ENCODE measurements at regions not wholly inside any gene's neighbourhood (a gene's known extent, or its start where the extent isn't known, plus 50 kb on each side); places are given as distances from the start of the nearest gene placed in this dataset.
"Not testable (repeated sequence)": the region's sequence is repeated elsewhere in the genome, so short reads cannot be mapped to it uniquely, and the experiment has no call there.

DNA sequence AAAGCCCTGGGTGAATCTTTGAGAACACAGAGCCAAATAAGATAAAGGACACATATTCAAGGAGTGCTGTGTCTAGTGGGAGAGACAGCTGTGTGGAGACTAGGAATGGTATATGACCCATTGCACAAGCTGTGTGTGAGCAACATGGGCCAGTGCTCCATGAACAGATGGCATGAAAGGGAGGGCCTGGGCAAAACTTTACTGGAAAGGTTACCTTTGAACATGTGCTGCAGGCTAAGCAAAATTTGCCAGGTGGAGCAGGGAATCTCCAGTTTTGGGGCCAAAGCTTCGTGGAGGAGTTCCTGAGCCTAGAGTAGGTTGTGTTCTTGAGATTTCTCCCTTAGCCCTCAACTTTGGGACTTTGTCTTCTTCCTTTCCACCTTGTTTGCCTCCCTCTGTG is 446.1 kb upstream of the PROX1 start:
- no peak for DNase-seq

DNA sequence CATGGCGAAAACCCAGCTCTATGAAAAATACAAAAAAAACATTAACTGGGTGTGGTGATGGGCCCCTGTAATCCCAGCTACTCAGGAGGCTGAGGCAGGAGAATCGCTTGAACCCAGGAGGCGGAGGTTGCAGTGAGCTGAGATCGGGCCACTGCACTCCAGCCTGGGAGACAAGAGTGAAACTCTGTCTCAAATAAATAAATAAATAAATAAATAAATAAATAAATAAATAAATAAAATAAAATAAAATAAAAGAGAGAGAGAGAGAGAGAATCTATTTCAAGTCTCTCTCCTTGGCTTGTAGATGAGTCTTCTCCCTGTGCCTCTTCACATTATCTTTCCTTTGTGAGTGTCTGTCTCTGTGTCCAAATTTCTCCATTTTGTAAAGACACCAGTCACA is 442.6 kb upstream of the PROX1 start:
- not testable (repeated sequence) for DNase-seq

DNA sequence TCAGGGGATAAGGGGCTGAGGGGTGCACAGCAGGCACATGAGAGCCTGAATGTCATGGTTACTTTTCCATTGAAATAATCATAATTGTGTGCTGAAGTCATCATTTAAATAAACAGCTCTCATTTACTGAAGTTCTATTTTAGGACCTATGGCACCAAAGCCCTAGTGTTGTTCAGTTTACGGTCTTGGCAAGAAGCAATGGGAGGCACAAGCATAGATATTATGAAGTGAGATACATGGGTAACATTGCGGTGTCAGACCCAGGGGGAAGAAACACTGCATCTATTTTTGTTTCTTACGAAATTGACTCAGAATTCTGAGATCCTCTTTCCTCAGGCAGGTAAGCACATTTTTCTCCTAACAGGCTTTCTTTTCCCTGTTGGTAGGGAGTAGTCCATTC is 437.8 kb upstream of the PROX1 start:
- DNase-seq: no peak

DNA sequence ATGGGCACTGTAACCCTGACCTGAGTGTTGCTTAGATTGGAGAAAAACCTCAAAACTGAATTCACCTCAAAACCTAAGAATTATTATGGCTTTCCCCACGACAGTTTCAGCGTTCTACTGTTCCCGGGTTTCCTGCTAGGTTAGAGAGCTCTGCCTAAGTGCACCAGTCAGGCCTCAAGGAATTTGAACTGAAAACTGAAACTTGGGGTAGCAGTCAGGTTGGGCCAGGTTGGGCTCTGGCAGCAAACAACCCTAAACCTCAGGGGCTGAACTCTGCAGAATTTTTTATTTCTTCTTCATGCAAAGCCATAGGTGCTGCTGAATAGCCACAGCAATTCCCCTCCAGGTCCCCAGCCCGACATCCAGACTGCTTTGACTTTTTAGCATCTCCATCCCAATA is 437.0 kb upstream of the PROX1 start:
- no peak for DNase-seq

DNA sequence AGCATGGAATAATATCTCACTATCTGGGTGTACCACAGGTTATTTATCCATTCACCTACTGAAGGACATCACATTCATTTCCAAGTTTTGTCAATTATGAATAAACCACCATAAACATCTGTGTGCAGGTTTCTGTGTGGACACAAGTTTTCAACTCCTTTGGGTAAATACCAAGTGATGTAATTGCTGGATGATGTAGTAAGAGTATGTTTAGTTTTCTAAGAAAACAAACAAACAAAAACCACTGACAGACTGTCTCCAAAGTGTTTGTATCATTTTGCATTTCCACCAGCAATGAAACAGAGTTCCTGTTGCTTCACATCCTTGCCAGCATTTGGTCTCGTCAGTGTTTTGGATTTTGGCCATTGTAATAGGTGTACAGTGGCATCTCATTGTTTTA is 435.7 kb upstream of the PROX1 start:
- no peak for DNase-seq

DNA sequence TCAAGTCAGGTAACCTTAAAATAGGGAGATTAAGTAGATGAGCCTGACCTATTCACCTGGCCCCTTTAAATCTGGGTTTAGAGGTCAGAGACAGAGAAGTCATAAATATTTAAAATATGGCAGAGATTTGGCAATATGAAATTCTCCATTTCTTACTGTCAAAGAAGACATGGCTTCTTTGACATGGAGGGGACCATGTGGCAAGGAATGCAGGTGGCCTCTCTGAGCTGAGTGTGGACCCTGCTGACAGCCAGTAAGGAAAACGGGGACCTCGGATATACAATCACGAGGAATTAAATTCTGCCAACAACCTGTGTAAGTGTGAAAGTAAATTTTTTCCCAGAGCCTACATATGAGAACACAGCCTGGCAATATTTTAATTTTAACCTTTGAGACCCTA is 427.5 kb upstream of the PROX1 start:
- no peak for DNase-seq

DNA sequence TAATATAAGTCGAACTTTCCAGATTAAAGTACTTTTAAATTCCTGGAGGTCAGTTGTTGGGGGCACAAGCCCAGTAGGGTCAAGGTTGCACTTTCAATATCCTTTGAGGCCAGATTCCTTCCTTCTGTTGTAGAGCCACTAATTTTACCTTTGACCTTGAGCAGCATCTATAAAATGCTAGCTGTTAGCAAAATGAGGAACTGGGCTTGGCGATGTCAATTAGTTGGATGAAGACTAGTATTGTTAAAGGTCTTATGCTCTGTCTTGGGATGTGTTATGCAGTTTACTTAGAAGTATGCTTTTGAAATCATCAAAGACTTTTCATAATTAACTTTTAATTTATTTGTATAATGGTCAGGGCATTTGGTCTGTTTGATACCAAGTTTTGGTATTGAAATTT is 425.9 kb upstream of the PROX1 start:
- DNase-seq: no peak

DNA sequence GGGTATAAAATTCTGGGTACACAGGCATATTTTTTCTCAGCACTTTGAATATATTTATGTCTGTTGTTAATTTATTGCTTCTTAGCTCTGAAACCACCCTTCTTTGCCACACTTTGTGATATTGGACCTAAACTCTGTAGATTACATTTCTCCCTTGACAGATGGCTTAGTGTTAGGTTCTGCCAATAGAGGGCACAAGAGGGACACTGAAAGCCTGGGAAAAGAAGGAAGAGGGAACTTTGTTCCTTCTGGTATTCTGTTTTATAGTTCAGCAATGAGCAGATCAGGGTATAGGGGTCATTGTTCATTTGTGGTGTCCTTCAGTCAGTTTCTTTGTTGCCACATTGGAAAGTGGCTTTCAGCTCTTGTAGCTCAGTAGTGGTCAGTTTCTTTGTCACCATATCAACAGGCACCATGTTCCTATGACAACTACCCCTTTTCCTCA is 423.5 kb upstream of the PROX1 start:
- DNase-seq: no peak

DNA sequence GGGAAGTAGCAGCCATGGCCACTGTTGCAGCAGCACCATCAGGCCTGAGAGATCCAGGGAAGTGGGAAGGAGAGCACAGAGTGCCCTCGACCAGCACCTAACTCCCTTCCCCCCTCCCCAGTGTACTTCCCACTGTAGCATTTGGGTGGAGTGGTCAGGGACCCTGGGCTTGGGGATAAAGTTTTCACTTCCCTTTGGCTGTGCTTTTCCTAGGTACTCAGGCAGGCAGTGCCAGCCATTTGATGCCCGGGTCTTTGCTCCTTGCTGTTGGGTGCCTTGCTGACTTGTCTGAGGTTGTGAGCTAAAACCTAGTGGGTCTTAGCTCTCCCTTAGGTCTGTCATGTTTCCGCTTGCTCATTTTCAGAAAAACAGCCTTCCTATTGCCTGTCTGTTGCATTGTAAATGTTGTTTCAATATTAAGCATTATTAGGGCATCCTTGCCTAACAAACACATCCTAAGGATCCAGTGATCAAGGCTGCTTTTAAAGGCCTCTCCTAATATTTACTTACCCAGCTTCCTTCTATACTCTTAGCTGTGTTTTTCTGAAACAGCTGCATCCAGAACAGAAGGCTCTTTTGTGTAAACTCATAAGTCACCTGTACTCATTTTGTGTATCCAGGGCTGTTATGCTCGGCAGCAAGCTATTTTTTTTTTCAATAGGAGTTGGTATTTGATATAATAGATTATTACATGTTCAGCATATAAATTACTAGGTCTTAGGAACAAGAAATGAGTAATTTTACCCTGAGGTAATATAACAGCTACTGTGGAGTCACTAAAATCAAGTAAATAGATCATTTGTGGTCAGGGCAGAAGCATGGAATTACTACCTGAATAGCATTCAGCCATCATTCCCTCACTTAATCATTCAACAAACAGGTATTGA is 418.6 kb upstream of the PROX1 start:
- DNase-seq: no peak

DNA sequence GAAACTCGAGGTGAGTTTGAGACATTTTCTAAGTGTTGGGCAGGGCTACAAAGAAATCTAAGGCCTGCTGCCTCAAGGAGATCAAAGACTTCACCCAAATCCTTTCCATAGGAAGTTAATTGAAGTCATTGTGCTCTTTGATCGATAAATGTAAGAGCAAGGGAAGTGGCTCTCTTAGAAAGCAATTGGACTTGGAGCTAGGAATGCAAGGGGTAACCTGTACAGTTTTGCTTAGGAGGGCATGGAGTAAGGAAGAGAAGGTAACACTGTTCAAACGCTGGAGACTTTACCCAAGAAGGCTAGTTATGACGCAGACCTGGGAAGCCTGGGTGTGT is 418.0 kb upstream of the PROX1 start:
- DNase-seq: no peak

DNA sequence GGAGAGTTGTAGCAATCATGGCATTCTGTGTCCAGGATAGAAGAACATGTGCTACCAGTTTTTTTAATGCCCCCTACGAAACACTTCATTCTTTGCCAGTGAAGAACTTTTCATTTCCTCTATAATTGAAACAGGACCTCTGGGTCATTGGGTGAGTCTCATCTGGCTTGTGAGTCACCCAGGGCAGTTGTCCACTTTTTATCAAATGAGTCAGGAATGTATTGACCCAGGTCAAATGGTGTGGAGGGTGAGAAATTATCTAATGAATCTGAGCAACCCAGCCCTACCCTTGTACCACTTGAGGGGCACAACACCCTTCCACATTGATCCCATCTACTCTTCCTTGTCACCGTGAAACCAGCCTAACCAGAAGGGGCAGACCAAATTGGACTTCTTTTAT is 417.3 kb upstream of the PROX1 start:
- DNase-seq: no peak

DNA sequence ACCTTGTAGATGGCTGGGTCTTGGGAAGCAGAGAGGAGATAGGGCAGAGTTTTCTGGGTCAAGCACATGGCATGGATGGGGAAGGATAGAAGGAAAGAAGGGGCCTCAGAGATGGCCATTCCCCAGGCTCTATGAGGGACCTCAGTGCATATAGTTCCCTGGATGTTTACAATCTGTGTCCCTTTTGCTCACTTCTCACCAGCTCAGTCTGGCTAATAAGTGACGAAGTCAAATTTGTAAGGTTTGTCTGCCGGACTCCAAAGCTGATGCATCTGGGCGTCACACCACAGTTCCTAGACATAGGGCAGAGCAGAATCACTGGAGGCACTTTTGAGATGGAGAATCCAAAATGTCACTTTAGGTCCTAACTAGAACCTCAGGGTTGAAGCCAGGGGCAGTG is 416.4 kb upstream of the PROX1 start:
- no peak for DNase-seq

DNA sequence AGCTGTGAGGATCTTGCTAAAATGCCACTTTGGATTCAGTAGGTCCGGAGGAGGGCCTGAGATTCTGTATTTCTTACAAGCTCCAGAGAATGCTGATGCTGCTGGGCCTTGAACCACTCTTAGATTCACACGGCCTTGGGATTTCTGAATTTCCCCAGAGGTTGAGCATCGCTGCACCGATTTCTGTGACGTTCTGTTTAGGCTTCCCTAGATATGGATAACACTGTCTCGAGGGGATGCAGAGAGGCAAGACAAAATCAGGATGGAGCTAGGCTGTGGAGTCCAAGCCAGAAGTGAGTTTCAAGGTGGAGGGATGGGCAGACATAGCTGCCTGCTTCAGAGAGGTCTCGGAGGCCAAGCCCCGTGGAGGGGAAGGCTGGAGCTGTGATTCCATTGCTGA is 415.9 kb upstream of the PROX1 start:
- DNase-seq: no peak

DNA sequence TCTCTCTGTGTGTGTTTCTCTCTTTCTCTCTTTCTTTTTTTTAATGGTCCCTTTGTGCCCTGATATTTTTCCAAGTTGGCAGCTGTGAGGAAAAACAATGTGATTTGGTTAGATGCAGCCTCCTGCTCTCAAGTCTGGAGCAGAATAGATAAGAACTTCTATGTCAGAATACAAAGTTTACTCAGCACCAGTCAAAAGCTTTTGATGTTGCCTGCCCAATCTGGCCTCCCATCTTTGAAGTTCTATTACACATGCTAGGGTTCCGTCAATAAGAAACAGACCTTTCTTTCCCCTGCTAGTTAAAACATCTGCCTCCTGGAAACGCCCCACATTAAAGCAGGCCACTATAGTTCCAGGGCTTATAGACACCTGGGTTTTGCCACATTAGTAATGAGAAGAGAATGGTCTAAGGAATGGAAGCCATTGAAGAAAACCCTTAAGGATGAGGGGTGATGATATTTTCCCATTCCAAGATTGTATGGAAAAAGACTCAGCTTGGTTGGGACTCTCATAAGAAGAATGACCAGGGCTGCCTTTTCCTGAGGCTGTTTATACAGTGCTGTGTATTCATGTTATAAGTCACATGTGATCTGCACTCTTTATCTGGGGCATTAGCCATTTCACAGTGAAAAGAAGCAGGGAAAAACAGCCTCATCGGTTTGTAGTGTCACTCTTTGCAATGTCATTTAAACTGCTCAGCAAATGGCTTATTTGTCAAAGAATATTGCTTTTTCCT is 414.7 kb upstream of the PROX1 start:
- DNase-seq: no peak

DNA sequence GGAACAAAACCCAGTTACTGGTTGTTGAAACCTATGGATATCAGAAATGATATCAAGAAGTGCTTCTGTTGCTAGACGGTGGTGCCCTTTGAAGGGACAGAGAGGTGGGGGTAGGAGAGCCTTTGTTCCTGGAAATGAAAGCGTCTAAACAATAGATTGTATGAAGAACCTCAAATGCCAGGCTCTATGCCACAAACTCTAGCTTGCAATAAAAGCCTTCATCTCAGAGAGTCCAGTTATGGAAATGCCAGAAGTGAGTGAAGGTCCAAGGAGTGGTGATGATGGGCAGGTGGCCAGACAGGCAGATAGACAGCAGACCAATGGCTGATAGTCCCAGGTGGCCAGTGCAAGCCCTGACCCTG is 414.1 kb upstream of the PROX1 start:
- DNase-seq: no peak

DNA sequence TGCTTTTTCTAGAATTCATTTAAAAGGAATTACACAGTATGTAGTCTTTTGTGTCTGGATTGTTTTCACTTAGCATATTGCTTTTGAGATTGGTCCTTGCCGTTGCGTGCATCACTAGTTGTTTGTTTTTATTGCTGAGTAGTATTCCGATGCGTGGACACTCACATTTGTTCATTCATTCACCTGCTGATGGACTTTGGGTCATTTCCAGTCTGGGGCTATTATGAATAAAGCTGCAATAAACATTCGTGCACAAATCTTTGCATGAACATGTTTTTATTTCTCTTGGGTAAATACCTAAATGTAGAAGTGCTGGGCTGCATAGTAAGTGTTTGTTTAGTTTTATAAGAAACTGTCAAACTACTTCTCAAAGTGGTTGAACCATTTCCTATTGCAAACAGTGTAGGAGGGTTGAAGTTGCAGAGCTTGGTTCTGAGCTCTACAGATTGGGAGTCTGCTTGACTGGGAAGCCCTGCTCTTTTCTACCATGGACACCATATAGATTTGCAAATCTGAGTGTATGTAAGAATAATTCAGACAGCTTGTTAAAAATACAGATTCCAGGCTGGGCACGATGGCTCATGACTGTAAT is 404.7 kb upstream of the PROX1 start:
- no peak for DNase-seq

DNA sequence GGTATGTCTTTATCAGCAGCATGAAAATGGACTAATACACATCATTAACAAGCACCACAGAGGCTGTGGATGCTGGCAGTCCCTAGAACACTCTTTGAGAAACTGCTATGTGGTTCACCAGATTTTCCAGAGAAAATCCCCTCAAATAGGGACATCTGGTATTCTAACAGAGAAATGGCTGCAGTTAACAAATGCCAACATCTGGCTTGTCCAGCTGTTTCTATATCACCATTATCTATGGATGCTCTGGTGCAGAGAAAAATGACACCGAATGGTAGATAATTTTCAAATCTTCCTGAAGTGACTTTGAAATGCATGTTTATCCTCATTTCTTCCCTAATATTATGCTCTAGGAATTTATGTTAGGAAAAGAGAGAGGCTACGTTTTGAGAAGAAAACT is 403.5 kb upstream of the PROX1 start:
- no peak for DNase-seq

DNA sequence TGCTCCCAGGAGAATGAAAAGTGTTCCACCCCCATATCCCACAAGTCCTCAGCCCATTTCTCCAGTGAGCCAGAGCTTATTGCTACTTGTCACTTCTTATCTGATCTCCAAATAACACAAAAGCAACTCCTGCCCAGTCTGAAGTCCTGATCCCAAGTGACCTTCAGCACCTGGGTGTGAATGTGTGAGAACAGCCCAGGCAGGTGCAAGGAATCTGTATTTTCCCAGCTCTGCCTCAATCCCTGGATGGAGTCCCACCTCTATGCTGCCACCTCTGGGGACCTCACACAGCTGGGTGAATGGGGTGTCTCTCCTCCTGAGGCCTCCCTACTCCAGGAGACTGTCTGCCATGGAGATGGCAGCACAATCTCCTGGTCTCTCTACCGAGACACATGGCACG is 402.4 kb upstream of the PROX1 start:
- no peak for DNase-seq

DNA sequence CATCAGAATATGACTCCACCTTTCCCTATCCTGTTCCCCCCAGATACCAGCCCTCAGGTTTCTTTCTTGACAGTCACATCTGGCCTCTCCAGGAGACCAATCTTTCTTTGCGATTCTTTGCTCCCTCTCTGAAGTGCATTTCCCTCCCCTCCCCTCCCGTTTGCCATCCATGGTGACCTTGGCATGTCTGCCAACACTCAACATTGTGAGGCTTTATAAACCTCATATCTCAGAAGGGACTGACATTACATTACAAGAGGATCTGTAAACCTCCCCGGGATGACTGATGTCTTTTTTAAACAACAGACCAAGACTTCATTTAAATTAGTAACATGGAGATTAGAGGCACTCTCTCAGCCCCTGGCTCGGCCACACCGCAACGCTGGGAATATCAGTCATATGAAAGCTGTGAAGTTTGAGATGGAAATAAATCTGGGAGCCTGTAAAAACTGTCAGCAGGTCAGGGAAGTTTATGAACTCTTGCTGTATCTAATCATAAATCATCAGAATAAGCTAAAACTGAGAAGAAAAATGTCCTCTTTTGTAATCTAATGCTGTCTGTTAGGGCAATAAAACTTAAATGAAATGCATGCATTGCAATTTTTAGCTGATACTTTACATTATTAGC is 401.7 kb upstream of the PROX1 start:
- no peak for DNase-seq

DNA sequence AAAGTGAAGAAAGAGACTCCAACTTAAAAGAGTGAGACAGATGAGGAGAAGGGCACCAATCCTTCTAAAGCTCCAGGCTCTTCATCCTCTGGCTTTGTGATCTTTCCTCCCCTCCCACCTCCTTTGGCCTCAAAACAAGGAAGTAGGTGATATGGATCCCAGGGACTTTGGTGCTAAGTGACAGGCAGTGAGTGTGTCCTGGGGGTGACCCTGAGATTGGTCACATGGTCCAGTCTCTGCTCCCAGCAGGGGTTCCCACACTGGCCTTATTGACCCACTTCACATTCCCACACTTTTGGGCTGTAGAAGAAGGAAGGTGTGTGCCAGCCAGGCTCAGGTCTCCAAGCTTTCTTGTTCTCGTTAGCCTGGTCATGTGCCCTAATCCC is 401.2 kb upstream of the PROX1 start:
- DNase-seq: no peak

DNA sequence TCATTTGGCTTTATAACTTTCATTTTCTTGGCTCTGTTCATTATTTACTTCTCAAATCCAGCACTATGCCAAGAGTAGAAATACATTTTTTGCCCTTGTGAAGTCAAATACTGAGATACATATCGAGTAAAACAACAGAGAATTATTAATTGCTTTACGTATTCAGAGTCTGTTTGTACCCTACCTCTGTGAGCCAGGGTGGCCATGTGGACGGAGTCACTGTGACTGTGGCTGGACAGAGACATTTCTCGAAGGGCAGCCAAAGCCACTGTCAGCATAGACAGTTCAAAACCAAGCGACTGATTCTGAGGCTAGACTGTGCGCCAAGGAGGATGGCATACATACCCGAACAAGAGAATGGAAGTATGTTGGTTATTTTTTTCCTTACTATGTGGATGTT is 391.0 kb upstream of the PROX1 start:
- no peak for DNase-seq

DNA sequence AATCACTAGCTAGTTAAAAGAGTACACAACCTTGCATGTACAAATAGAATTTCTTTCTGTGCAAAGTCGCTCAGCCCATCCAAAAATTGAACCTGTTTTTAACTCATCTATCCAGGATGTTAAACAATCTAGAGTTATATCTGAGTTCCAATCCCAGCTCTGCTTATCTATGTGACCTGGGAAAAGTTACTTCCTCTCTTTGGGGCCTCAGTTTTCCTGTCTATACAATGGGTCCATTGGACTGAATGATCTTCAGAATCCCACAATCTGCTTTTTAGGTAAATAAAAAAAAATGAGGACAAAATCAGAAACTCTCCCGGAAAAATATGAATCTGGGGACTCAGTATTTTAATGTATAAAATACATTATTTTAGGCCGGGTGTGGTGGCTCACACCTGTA is 389.5 kb upstream of the PROX1 start:
- DNase-seq: no peak

DNA sequence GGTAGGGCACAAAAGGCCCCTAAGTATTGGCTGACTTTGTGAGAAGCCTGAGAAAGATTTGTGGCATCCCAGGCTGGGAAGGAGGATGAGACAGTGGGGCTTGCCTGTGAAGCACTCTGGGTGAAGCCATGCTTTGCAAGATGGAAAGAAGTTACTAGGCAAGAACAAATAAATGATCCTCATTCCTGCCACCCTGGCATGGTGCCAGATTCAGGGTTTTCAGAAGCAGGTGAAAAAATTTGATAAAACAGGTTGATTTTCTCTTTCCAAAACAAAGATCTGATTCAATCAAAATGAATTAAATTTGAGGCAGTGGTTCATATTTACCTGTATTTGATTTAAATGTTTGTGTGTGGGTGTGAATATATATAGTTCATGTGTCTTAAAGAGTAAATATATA is 386.9 kb upstream of the PROX1 start:
- no peak for DNase-seq

DNA sequence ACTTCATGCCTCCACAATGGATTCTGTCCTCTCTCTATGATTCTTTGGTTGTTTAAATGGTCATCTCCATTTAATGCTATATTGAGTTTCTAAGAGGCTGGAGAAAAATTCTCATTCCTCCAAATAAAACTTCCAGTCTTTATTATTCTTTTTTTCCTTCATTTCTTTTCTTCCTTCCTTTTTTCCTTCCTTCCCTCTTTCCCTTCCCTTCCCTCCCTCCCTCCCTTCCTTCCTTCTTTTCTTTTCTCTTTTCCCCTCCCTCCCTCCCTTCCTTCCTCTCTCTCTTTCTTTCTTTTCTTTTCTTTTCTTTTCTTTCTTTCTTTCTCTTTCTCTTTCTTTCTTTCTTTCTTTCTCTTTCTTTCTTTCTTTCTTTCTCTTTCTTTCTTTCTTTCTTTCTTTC is 386.1 kb upstream of the PROX1 start:
- not testable (repeated sequence) for DNase-seq

All from NCI-H226 (cell line).